ENCODE measurements at regions not wholly inside any gene's neighbourhood (a gene's known extent, or its start where the extent isn't known, plus 50 kb on each side); places are given as distances from the start of the nearest gene placed in this dataset.

- no peak for DNase-seq (ENCODE audit: low read depth in 1 of 2, low spot score in 1 of 2)
Measured at GRCh38 chr12:67436230-67436629, 167.1 kb downstream of the CAND1 start.

GRCh38 chr12:67437011-67437410 lies 167.9 kb downstream of the CAND1 start:
- Histone ChIP-seq H3K27ac (no peak overlapping the region), H3K4me1 (ENCODE audit: low read depth) (peaks cover 7% of the 10 kb centered on the region), H3K9me3 (ENCODE audit: low read depth) (no peaks in the 10 kb centered on the region), H3K36me3 (no peaks in the 10 kb centered on the region), H3K27me3 (no peaks in the 10 kb centered on the region), H3K4me3 (no peak overlapping the region)
- no peak for TF ChIP-seq CTCF (IDR thresholded peaks at IDR 0.05; ENCODE audit: low read depth, low read length)
- DNase-seq (ENCODE audit: low read depth in 1 of 2, low spot score in 1 of 2), result no peak

More at GRCh38 chr12:67436230-67436629, 167.1 kb downstream of the CAND1 start:
- no peak overlapping the region for H3K4me3 ChIP-seq
- peaks cover 3% of the 10 kb centered on the region for H3K4me1 ChIP-seq (ENCODE audit: low read depth)
- no peak for TF ChIP-seq CTCF (IDR thresholded peaks at IDR 0.05; ENCODE audit: low read depth, low read length)
- no peak overlapping the region for H3K27ac ChIP-seq
- H3K9me3 ChIP-seq (ENCODE audit: low read depth), result no peaks in the 10 kb centered on the region
- H3K36me3 ChIP-seq, result no peaks in the 10 kb centered on the region
- no peaks in the 10 kb centered on the region for H3K27me3 ChIP-seq

- DNase-seq (ENCODE audit: low read depth in 1 of 2, low spot score in 1 of 2), result no peak
- no peaks in the 10 kb centered on the region for H3K9me3 ChIP-seq (ENCODE audit: low read depth)
- no peak for TF ChIP-seq CTCF (IDR thresholded peaks at IDR 0.05; ENCODE audit: low read depth, low read length)
Measured at GRCh38 chr12:67439611-67440010, 170.5 kb downstream of the CAND1 start.

DNA sequence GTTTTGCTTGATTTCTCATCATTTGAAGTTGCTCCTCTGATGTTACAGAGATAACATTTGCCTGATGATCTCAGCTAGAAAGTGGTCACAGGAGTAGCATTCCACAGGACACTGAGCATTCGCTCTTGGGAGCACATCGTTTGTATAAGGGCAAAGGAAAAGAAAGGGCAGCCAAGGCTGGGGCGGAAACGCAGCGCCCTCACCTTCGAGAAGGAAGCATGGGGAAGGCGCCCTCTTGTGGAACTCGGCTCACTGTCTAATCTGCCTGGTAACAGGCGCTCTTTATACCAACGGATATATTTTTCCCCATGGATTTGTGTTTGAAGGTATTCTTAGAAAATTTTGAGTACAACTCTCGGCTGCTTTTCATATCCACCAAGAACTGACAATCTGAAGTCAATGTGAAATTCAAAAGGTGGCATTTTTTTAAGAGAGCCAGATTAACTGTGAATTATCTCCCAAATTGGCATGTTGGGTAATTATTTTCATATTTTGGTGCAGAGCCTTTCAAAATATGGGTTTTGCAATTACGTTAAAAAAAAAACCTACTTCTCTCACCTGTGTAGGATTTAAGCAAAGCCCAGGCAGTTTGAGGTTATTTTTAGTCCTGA lies 172.7 kb downstream of the CAND1 start:
- Histone ChIP-seq H3K4me1 (ENCODE audit: low read depth) (peaks cover 8% of the 10 kb centered on the region), H3K27ac (no peak overlapping the region), H3K36me3 (no peaks in the 10 kb centered on the region), H3K27me3 (no peaks in the 10 kb centered on the region), H3K9me3 (ENCODE audit: low read depth) (no peaks in the 10 kb centered on the region), H3K4me3 (no peak overlapping the region)
- DNase-seq (ENCODE audit: low read depth in 1 of 2, low spot score in 1 of 2), result peak; percentile 87 to 91
- TF ChIP-seq CTCF (IDR thresholded peaks at IDR 0.05; ENCODE audit: low read depth, low read length), result peak; percentile 82

More at GRCh38 chr12:67439611-67440010, 170.5 kb downstream of the CAND1 start:
- no peak overlapping the region for H3K27ac ChIP-seq
- H3K27me3 ChIP-seq, result no peaks in the 10 kb centered on the region
- no peak overlapping the region for H3K4me3 ChIP-seq
- peaks cover 12% of the 10 kb centered on the region for H3K4me1 ChIP-seq (ENCODE audit: low read depth)
- no peaks in the 10 kb centered on the region for H3K36me3 ChIP-seq

GRCh38 chr12:67442347-67442841 lies 173.2 kb downstream of the CAND1 start:
- Histone ChIP-seq H3K4me3 (no peak overlapping the region), H3K4me1 (ENCODE audit: low read depth) (peaks cover 8% of the 10 kb centered on the region), H3K9me3 (ENCODE audit: low read depth) (no peaks in the 10 kb centered on the region), H3K27me3 (no peaks in the 10 kb centered on the region), H3K36me3 (no peaks in the 10 kb centered on the region), H3K27ac (no peak overlapping the region)
- DNase-seq (ENCODE audit: low read depth in 1 of 2, low spot score in 1 of 2), result no peak
- TF ChIP-seq CTCF (IDR thresholded peaks at IDR 0.05; ENCODE audit: low read depth, low read length), result no peak

All from cardiac muscle cell (in vitro differentiated cells and primary cell).